ENCODE measurements at regions not wholly inside any gene's neighbourhood (a gene's known extent, or its start where the extent isn't known, plus 50 kb on each side); places are given as distances from the start of the nearest gene placed in this dataset.

GRCh38 chr3:5464649-5465048, 277.1 kb downstream of the EDEM1 start:
- H3K27ac Mint-ChIP-seq, result no peak overlapping the region
- no peaks in the 10 kb centered on the region for H3K36me3 Mint-ChIP-seq
- no peaks in the 10 kb centered on the region for H3K4me1 Mint-ChIP-seq
- no peaks in the 10 kb centered on the region for H3K9me3 Mint-ChIP-seq
- peaks cover 18% of the 10 kb centered on the region for H3K27me3 Mint-ChIP-seq (ENCODE audit: low read depth)
- no peak for TF ChIP-seq CTCF (IDR thresholded peaks at IDR 0.05; ENCODE audit: unreplicated experiment)
- DNase-seq (ENCODE audit: low spot score in 2 of 2, unreplicated experiment in 2 of 2), result no peak
- no peak overlapping the region for H3K4me3 Mint-ChIP-seq

GRCh38 chr3:5465183-5465582, 277.7 kb downstream of the EDEM1 start:
- Mint-ChIP-seq H3K9me3 (no peaks in the 10 kb centered on the region), H3K4me1 (no peaks in the 10 kb centered on the region), H3K27me3 (ENCODE audit: low read depth) (peaks cover 19% of the 10 kb centered on the region), H3K27ac (no peak overlapping the region), H3K4me3 (no peak overlapping the region), H3K36me3 (no peaks in the 10 kb centered on the region)
- TF ChIP-seq CTCF (IDR thresholded peaks at IDR 0.05; ENCODE audit: unreplicated experiment), result no peak
- DNase-seq (ENCODE audit: low spot score in 2 of 2, unreplicated experiment in 2 of 2), result no peak

GRCh38 chr3:5466065-5466464, 278.6 kb downstream of the EDEM1 start:
- no peak overlapping the region for H3K4me3 Mint-ChIP-seq
- no peaks in the 10 kb centered on the region for H3K9me3 Mint-ChIP-seq
- no peak overlapping the region for H3K27ac Mint-ChIP-seq
- H3K27me3 Mint-ChIP-seq (ENCODE audit: low read depth), result peaks cover 19% of the 10 kb centered on the region
- DNase-seq (ENCODE audit: low spot score in 2 of 2, unreplicated experiment in 2 of 2), result no peak
- H3K4me1 Mint-ChIP-seq, result no peaks in the 10 kb centered on the region
- TF ChIP-seq CTCF (IDR thresholded peaks at IDR 0.05; ENCODE audit: unreplicated experiment), result no peak
- H3K36me3 Mint-ChIP-seq, result no peaks in the 10 kb centered on the region

- Mint-ChIP-seq H3K9me3 (no peaks in the 10 kb centered on the region), H3K4me3 (no peak overlapping the region), H3K27me3 (ENCODE audit: low read depth) (peaks cover 17% of the 10 kb centered on the region), H3K27ac (no peak overlapping the region), H3K4me1 (no peaks in the 10 kb centered on the region), H3K36me3 (no peaks in the 10 kb centered on the region)
- no peak for DNase-seq (ENCODE audit: low spot score in 2 of 2, unreplicated experiment in 2 of 2)
- no peak for TF ChIP-seq CTCF (IDR thresholded peaks at IDR 0.05; ENCODE audit: unreplicated experiment)
Observed at GRCh38 chr3:5466717-5467116, 279.2 kb downstream of the EDEM1 start.

- no peak for DNase-seq (ENCODE audit: low spot score in 2 of 2, unreplicated experiment in 2 of 2)
- Mint-ChIP-seq H3K36me3 (no peaks in the 10 kb centered on the region), H3K9me3 (peaks cover 5% of the 10 kb centered on the region)
Observed at GRCh38 chr3:5473471-5473870, 286.0 kb downstream of the EDEM1 start.

More at GRCh38 chr3:5473471-5473870, 286.0 kb downstream of the EDEM1 start:
- H3K4me1 Mint-ChIP-seq, result no peaks in the 10 kb centered on the region
- H3K27ac Mint-ChIP-seq, result no peak overlapping the region
- H3K4me3 Mint-ChIP-seq, result no peak overlapping the region
- no peak for TF ChIP-seq CTCF (IDR thresholded peaks at IDR 0.05; ENCODE audit: unreplicated experiment)
- peaks cover 29% of the 10 kb centered on the region for H3K27me3 Mint-ChIP-seq (ENCODE audit: low read depth)

Measured in mesothelial cell of epicardium (in vitro differentiated cells).